SIG-M5 treated with dmso at 0.1 percent for 504 hours (cell line): ENCODE measurements at regions not wholly inside any gene's neighbourhood (a gene's known extent, or its start where the extent isn't known, plus 50 kb on each side); places are given as distances from the start of the nearest gene placed in this dataset.
"Not testable (repeated sequence)": the region's sequence is repeated elsewhere in the genome, so short reads cannot be mapped to it uniquely, and the experiment has no call there.

ENCODE experiments used
- DNase-seq: peaks from one replicate; lab custom pipeline; 2025; ENCODE audit not compliant: unreplicated experiment; lab: John Stamatoyannopoulos, UW

DNA sequence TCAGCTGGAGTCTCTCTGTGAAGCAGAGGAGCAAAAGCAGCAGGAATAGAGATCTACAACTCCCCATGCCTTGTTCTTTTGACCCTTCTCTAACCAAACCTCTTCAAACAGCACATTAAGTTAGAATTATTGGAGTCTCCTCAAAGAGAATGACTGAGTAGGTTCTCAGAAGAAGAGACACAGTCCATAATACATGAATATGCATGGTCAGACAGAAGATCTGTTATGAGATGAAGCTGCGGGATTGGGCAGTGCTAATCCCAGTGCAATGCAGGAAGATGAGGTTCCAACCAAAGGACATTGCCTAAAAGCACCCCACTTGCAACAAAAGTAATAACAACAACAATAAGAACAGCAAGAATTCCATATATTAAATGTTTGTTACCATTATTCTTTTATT lies 887.9 kb upstream of the TENM4 start:
- DNase-seq, result no peak

GRCh38 chr11:80327956-80328614 lies 887.3 kb upstream of the TENM4 start:
- DNase-seq, result no peak

GRCh38 chr11:80321786-80322185 lies 881.0 kb upstream of the TENM4 start:
- no peak for DNase-seq

DNA sequence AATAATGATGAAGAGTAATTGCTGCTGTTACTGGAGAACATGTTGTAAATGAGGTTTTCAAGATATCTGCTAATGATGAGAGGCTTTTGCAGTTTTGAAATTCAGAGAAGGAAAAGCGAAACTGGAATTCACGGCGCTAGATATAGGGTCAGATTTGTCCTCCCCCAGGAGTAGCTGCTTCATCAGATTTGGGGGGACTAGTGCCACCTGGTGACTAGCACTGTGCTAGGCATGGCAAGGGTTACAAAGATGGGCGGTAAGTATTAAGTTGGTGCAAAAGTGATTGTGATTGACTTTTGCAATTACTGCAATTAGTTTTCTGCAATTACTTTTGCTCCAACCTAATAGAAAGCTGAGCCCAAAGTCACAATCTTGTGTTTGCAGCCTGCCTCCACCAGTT lies 879.9 kb upstream of the TENM4 start:
- no peak for DNase-seq

DNA sequence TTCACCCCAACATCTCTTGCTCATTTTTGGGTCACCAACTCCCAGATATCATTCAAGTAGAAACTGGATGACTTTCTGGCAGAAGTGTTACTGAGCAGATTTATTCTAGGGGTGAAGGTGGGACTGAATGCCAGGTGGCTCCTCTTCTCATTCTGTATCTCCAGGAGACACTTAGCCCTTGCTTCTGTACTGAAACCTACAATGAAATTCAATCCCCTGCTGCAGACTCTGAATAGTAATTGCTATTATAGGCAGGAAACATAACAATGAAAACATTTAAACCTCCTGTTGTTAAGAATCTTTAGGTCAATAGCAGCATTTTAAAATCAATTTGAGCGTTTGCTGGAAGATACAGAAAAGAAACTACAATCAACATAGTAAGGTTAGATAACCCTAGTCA lies 879.4 kb upstream of the TENM4 start:
- DNase-seq, result no peak

- no peak for DNase-seq
These were observed 876.8 kb upstream of the TENM4 start for GRCh38 chr11:80317612-80318011.

- no peak for DNase-seq
These were observed 874.4 kb upstream of the TENM4 start for GRCh38 chr11:80315200-80315599.

GRCh38 chr11:80309301-80309700 lies 868.5 kb upstream of the TENM4 start:
- no peak for DNase-seq

DNA sequence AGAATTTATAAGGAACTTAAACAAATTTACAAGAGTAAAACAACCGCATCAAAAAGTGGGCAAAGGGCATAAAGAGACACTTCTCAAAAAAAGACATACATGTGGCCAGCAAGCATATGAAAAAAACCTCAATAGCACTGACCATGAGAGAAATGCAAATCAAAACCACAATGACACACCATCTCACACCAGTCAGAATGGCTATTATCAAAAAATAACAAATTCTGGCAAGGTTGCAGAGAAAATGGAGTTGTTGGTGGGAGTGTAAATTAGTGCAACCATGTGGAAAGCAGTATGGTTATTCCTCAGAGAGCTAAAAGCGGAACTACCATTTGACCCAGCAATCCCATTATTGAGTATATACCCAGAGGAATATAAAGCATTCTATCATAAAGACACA lies 866.8 kb upstream of the TENM4 start:
- DNase-seq, result no peak

- DNase-seq, result peak; percentile 31
These were observed 857.2 kb upstream of the TENM4 start for GRCh38 chr11:80297858-80298632.

DNA sequence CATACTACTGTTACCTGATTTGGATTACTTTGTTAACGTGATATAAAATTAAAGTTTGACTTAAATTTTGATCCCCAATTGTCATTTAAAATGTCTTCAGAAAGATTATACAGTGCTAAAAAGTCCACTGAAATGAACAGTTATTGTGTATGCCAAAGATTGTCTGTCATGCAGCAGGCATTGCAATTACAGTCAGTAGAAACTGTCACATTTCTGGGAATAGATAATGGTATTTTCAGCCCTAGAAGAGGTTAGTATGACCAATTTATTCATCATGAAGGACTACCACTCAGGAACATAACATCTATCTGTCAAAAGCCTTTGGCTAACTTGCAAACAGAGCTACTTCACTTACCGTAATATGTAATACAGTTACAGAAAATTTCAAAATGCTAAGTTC lies 852.5 kb upstream of the TENM4 start:
- no peak for DNase-seq

- no peak for DNase-seq
These were observed 844.3 kb upstream of the TENM4 start for GRCh38 chr11:80284946-80285785.

- no peak for DNase-seq
These were observed 841.8 kb upstream of the TENM4 start for GRCh38 chr11:80282643-80283042.

DNA sequence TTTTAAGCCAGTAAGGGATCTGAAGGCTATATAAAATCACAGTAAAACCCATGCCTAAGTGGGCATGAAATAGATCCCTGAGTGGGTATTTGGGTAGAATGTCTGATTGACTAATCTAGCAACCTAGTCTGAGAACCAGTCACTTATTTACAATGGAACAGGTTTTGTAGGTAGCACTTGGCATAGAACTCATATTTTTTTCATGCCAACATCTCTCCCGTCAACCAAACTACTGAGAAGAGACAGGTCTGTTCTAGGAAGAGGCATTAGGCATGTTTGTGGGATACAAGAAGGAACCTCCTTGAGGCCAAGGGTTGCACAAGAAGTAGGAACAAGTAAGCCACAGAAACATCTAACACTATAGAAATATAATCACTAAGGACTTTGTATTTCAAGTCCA lies 840.4 kb upstream of the TENM4 start:
- DNase-seq, result peak; percentile 38

GRCh38 chr11:80280737-80281136 lies 839.9 kb upstream of the TENM4 start:
- DNase-seq, result no peak

- DNase-seq, result no peak
These were observed 820.9 kb upstream of the TENM4 start for GRCh38 chr11:80261776-80262175.

- DNase-seq, result not testable (repeated sequence)
These were observed 816.6 kb upstream of the TENM4 start for GRCh38 chr11:80257319-80258015.

GRCh38 chr11:80255021-80255420 lies 814.2 kb upstream of the TENM4 start:
- no peak for DNase-seq

DNA sequence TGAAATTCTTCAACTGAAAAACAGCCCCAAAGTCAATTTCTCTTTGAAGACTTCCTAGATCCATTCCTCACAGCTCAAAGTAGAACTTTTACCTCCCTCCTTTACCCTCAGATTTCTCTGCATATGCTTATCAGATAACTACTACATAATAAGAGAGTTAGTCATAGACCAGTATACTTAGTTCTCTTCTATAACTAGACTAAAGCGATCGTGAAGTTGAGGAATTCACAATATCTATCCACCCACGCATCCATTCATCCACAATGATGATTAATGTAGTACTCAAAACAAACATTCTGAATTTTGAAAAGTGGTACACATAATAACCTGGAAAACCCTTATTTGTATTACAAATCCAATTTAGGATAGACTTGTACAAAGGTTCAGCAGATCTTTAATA lies 800.9 kb upstream of the TENM4 start:
- DNase-seq, result no peak

GRCh38 chr11:80240245-80240644 lies 799.4 kb upstream of the TENM4 start:
- DNase-seq, result no peak

- no peak for DNase-seq
These were observed 798.4 kb upstream of the TENM4 start for GRCh38 chr11:80239217-80239616.
